ENCODE measurements at regions not wholly inside any gene's neighbourhood (a gene's known extent, or its start where the extent isn't known, plus 50 kb on each side); places are given as distances from the start of the nearest gene placed in this dataset.

GRCh38 chr18:45208164-45208563 is 407.1 kb upstream of the SLC14A2 start:
- TF ChIP-seq CTCF (IDR thresholded peaks at IDR 0.05) (no peak), ZFX (IDR thresholded peaks at IDR 0.05; ENCODE audit: borderline replicate concordance) (no peak)

Measured in 22Rv1 (cell line).